HEK293 (cell line): ENCODE measurements at regions not wholly inside any gene's neighbourhood (a gene's known extent, or its start where the extent isn't known, plus 50 kb on each side); places are given as distances from the start of the nearest gene placed in this dataset.

Experiments
- YY1 ChIP-seq: fragments of 450-650 bp; formaldehyde crosslinking; IDR thresholded peaks from 2 replicates; pipeline ENCODE4 v1.5.1; 2018; ENCODE audit warnings: missing biosample characterization, missing genetic modification characterization
- ZNF610 ChIP-seq: fragments of 450-650 bp; formaldehyde crosslinking; IDR thresholded peaks from 2 replicates; pipeline ENCODE4 v1.5.1; 2016; ENCODE audit warnings: missing biosample characterization, missing genetic modification characterization, borderline replicate concordance
- ZNF768 ChIP-seq: fragments of 450-650 bp; formaldehyde crosslinking; IDR thresholded peaks from 2 replicates; pipeline ENCODE4 v1.5.1; 2018; ENCODE audit warnings: missing biosample characterization, mild to moderate bottlenecking, missing genetic modification characterization
- ZSCAN30 ChIP-seq: fragments of 450-650 bp; IDR thresholded peaks from 2 replicates; pipeline ENCODE4 v1.5.1; 2018; ENCODE audit warnings: missing biosample characterization, mild to moderate bottlenecking, missing genetic modification characterization, moderate library complexity
- TF ChIP-seq, protein P1 (sequence below): fragments of 450-650 bp; formaldehyde crosslinking; IDR thresholded peaks from 2 replicates; pipeline ENCODE4 v1.5.1; 2016; ENCODE audit warnings: missing biosample characterization, missing genetic modification characterization
- TF ChIP-seq, protein P2 (sequence below): fragments of 450-650 bp; formaldehyde crosslinking; IDR thresholded peaks from 2 replicates; pipeline ENCODE4 v1.5.1; 2016; ENCODE audit warnings: missing biosample characterization, missing genetic modification characterization

DNA sequence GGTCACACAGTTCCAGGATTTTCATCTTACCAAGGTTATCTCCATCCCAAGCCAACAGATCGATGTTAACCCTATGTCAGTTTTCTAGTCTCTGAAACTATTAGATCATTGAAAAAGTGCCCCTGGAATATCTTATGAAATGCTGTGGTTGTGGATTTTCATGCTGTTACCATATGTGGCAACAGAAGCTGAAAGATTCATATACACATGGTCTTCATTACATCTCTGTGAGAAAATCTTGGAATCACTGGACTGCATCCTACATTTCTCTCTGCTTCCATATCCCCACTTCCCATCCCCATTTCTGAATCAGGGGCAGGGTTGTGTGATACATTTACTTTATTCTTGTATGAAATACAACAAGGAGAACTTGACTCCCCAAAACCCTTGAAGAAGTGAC lies 146.1 kb downstream of the SLC16A9 start:
- TF ChIP-seq ZNF610 (no peak), ZSCAN30 (tag by site-specific recombination) (no peak), ZNF768 (tag by site-specific recombination) (no peak), YY1 (tag by site-specific recombination) (no peak)
- TF ChIP-seq, protein P1, sequence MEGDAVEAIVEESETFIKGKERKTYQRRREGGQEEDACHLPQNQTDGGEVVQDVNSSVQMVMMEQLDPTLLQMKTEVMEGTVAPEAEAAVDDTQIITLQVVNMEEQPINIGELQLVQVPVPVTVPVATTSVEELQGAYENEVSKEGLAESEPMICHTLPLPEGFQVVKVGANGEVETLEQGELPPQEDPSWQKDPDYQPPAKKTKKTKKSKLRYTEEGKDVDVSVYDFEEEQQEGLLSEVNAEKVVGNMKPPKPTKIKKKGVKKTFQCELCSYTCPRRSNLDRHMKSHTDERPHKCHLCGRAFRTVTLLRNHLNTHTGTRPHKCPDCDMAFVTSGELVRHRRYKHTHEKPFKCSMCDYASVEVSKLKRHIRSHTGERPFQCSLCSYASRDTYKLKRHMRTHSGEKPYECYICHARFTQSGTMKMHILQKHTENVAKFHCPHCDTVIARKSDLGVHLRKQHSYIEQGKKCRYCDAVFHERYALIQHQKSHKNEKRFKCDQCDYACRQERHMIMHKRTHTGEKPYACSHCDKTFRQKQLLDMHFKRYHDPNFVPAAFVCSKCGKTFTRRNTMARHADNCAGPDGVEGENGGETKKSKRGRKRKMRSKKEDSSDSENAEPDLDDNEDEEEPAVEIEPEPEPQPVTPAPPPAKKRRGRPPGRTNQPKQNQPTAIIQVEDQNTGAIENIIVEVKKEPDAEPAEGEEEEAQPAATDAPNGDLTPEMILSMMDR, result no peak
- TF ChIP-seq, protein P2, sequence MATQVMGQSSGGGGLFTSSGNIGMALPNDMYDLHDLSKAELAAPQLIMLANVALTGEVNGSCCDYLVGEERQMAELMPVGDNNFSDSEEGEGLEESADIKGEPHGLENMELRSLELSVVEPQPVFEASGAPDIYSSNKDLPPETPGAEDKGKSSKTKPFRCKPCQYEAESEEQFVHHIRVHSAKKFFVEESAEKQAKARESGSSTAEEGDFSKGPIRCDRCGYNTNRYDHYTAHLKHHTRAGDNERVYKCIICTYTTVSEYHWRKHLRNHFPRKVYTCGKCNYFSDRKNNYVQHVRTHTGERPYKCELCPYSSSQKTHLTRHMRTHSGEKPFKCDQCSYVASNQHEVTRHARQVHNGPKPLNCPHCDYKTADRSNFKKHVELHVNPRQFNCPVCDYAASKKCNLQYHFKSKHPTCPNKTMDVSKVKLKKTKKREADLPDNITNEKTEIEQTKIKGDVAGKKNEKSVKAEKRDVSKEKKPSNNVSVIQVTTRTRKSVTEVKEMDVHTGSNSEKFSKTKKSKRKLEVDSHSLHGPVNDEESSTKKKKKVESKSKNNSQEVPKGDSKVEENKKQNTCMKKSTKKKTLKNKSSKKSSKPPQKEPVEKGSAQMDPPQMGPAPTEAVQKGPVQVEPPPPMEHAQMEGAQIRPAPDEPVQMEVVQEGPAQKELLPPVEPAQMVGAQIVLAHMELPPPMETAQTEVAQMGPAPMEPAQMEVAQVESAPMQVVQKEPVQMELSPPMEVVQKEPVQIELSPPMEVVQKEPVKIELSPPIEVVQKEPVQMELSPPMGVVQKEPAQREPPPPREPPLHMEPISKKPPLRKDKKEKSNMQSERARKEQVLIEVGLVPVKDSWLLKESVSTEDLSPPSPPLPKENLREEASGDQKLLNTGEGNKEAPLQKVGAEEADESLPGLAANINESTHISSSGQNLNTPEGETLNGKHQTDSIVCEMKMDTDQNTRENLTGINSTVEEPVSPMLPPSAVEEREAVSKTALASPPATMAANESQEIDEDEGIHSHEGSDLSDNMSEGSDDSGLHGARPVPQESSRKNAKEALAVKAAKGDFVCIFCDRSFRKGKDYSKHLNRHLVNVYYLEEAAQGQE (tag by site-specific recombination), result no peak
